HuH-7.5 (cell line): ENCODE measurements at regions not wholly inside any gene's neighbourhood (a gene's known extent, or its start where the extent isn't known, plus 50 kb on each side); places are given as distances from the start of the nearest gene placed in this dataset.
"Not testable (repeated sequence)": the region's sequence is repeated elsewhere in the genome, so short reads cannot be mapped to it uniquely, and the experiment has no call there.

ENCODE experiments used
- DNase-seq: peaks from one replicate; pipeline ENCODE4 v3.0.0; 2011; ENCODE audit warnings: low spot score

DNA sequence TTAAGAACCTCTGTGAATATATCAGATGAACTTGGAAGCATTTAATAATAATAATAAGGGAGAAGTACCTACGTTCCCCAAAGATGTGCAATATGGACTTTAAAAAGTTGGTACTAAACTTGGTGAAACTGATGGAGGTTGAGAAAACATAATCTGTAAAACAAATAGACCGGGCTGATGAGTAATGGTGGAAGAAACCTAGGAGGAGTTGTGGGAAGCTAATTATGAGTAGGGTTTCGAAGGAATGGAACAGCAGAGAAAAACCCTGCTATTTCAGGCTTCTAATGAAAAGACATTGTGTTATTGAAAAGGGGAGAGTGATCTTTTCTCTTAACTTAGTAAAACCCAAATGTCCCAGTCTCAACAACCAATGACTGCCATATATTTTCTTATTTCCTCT lies 229.3 kb downstream of the PCSK1 start:
- DNase-seq = no peak

DNA sequence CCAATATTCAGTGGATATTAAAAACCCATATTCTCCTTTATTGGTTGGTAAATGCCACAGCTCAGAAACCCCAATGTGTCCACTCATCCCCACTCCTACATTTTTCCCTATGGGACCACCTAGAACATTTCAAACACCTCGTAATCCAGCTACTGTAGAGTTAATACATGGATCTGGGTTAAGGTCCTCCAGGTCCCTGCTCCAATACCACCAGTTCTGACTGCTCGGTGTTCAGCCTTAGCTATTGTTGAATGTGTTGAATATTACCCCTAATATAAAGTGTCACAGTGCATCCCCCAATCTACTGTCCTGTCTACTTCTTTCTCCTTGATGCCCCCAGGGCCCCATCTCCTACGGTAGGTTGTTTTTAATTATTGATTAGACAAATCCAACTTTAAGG lies 231.5 kb downstream of the PCSK1 start:
- no peak for DNase-seq

DNA sequence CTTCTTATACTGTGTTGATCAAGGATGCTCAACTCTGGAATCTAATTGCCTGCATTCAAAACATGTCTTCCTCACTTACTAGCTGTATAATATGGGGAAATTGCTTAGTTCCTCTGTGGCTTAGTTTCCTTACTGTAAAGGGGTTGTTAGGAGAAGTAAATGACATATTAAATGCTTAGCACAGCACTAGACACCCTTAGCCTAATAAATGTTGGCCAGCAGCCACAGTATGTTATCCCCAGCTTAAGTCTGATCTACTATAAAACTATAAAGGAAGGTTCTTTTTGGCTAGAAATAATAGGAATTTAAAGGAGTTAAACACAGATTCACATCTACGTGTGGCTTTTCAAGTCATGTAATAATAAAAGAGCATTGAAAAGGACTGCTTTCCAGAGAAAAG lies 232.4 kb downstream of the PCSK1 start:
- DNase-seq = no peak

DNA sequence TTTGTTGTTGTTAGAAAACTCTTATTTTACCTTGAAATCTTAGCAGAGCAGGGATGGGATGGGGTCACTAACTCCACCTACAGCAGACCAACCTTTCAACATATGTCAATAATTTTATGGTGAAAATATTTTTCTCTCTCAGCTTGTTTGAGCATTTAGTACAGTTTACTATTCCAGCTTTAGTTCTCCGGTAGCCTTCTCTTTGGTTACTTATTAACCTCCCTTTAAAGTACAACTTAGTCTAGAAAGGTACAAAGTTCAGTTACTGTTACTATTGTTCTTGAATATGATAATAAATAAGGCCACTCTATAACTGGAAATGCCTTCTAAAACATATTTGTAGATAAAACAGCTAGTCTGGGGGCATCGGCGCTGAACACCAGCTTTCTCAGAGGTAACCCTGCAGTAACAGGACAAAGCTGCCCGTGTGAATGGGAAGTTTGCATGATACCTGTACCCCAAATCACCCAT lies 233.3 kb downstream of the PCSK1 start:
- DNase-seq = no peak

DNA sequence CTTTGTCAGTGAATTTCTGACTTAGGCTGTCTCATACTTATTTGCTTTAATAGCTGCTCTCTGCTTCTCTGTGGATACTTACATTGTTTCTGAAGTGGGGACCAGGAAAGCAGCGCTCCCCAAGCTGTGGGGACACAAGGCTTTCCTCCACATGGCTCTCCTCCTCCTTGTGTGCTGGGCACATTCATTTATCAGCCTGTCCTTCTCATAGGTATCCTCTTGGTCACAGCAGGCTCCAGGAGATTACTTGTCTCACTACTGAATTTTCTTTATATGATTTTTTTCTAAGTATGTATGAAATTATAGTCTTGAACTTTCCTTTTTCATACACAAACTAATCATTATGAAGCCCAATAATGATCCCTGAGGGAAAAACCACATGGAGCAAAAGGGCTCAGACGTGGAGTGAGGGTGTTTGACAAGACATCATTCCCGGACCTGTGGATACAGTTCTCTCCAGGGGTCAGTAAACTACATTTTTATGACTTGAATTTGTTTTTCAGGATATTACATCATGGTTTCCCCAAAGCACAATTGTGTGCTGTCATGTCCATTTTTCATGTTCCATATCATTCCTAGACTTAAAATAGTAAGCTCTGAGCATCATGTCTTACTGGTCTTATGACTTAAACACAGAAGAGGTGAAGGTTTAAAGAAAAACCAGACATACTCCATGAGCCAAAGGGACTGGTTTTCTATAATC lies 234.5 kb downstream of the PCSK1 start:
- no peak for DNase-seq

DNA sequence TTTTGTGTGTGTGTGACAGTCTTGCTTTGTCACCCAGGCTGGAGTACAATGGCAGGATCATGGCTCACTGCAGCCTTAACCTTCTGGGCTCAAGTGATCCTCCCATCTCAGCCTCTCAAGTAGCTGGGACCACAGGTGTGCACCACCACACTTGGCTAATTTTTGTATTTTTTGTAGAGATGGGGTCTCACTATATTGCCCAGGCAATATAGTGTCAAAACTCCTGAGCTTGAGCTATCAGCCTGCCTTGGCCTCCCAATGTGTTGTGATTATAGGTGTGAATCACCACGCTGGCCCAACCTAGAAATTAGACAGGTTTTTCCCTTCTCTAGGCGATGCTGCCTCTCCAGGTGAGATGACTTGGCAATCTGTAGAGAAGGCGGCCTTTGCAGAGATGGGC lies 235.3 kb downstream of the PCSK1 start:
- DNase-seq = not testable (repeated sequence)

DNA sequence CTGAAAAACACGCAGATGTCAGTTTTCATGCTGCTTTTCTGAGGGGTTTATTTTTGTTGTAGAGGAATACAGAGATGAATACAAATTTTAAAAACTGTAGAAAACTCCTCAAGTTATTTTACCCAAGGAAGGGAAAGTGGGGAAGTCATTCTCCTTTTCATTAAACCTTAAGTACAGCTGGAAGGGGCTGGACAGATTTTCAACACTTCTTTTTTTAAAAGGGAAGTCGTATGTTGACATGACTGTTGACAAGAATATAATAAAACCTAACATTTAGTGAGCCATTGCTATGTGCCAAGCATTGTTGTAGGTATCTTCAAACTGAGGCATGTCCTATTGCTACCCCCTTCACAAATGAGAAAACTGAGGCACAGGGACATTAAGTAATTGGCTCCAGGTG lies 235.7 kb upstream of the ELL2 start:
- no peak for DNase-seq

DNA sequence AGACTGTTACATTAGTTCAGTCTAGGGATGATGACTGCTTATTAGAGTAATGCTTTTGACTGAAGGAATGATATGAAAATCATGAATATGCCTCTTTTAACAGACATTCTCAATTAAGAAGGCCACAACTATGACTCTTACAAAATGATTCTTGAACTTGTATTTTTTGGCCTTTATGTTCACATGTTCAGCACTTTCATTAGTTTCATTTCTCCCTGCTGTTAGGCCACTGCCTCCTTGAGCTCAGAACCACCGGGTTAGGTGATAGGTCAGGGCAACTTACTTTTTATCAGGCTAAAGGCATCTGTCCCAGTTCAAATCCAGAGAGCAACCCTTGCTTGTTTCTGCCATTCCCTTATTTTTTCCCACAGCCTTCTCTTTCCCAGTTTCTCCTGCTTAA lies 235.2 kb upstream of the ELL2 start:
- no peak for DNase-seq

DNA sequence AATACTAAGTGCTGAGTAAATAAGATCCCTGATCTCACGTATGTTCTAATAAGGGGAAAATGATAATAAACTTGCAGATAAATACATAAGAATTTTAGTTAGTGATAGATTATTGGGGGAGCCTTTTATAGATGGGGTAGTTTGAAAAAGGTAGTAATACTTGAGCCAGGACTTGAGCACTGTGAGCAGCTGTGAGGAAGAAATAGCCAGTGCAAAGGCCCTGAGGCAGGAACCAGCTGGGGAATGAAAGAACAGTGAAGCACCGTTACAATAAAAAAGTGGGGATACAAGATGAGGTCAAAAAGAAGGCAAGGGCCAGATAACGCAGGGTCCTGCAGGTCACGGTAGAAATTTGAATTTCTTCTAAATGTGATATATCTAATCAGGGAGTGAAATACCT lies 234.8 kb upstream of the ELL2 start:
- DNase-seq = no peak

DNA sequence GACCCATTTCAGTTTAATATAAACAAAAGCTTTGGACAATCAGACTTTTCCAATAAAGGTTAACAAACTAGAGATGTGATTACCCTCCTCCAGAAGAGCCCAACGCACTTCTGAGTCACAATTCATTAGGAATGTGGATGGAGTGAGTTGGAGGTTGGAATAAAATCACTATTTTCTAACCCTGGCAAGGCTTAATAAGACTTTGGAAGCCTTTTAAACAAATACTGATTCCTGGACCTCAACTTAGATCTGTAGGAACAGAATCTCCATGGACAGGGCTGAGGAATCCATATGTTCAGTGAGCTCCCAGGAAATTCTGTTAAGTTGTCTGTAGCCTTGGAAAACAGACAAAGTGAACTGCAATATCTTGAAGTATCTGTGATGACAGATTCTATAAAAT lies 233.5 kb upstream of the ELL2 start:
- DNase-seq = no peak

DNA sequence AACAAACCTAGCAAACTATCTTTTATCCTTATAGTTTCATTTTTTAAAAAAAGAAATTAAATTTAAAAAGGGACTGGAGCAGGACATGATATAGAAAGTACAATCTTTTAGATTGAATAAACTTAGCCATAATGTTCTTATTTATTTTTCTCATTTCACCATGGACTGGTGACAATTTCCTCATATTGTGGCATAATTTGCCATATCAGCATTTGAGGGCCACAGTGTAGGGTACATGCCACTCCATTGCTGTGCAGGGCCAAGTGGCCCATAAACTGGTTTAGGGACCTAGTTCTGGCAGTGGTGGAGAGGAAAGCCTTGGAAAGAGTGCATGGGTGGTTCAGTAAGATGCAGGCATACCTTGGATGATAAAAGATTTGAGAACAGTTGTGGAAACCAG lies 232.9 kb upstream of the ELL2 start:
- no peak for DNase-seq

DNA sequence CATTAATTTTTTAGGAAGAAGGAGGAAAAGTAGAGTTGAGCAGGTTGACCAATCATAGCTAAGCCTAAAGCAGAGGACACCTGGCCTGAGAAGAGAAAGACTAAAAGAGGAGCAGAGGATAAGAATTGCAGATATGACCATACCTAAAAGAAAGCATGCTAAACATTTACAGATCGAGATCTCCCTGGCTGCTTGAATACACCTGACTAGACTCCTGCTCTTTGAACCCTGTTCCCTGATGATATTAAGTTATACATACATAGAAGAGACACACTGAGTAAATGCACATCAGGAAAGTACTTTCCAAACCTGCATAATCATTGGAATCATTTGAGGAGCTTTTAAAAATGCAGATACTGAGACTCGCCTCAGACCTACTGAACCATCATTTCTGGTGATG lies 232.3 kb upstream of the ELL2 start:
- no peak for DNase-seq

DNA sequence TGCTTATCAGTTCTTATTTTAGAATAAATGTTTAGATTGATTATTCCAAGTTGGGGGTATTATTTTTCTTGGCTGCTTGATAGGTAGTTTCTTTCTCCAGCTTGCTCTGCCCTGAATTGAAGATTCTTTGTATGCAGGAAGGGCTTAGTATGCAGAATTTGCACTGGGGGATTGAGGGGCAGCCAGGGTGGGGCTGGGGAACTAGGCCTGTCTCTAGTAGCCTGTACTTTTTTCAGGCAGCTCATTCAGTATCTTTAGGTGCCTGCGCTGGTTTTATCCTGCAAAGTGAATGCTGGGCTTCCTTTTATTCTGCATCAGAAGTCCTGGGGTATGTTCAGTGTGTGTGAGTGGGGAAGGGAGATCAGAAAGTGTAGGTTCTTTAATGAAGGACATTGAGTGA lies 228.3 kb upstream of the ELL2 start:
- DNase-seq = no peak

DNA sequence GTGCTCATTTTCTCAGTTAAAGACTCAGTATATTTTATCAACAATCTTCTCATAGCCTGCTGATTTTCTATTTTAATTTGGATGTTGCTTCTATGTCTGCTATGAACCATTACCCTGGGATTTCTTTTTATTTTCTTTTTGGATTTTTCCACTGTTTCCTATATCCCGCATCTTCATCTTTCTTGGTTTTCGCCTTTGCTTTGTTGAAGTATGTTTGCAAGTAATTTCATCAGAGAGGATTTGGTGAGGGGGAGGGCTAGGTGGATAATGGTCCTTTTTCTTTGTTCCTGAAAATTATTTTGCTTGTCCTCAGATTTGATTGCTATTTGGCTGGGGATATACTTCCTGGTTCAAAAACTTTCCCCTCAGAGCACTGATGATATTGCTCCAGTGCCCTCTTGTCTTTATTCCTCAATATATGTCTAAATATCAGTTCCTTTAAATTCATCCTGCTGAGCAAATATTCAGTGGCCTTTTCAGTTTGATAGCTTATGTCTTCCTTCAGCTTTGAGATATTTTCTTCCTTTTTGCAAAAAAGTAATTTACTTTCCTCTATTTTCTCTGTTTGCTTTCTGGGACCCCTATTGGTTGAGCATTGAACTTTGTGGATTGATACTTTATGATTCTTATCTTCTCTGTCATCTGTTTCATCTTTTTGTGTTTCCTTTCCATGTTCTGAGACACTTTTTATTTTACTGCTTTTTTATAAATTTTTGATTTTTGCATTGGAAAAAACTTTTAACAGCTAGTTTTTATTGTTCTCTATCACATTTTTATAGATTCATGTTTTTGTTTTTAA lies 227.6 kb upstream of the ELL2 start:
- DNase-seq = no peak

DNA sequence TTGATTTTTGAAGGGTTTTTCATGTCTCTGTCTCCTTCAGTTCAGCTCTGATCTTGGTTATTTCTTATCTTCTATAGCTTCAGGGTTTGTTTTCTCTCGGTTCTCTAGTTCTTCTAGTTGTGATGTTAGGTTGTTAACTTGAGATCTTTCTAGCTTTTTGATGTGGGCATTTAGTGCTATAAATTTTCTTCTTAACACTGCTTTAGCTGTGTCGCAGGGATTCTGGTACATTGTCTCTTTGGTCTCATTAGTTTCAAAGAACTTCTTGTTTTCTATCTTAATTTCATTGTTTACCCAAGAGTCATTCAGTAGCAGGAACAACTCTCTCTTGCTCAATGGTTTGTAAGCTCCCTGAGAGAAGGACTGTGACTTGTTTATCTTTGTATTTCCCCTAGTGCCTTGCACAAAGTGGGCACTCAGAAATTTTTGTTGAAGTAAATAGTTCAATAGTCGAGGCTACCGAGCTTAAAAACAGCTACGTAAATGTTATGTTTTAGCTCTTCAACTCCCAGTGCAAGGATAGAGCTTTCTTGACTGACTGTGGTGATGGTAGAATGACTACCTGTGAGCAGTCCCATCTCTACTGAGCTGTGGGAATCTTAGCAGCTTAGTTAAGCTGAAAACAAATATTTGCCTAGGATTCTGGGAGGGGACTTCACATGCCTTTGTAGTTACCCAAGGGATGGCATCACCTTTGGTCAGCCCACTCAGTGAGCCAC lies 225.8 kb upstream of the ELL2 start:
- no peak for DNase-seq

DNA sequence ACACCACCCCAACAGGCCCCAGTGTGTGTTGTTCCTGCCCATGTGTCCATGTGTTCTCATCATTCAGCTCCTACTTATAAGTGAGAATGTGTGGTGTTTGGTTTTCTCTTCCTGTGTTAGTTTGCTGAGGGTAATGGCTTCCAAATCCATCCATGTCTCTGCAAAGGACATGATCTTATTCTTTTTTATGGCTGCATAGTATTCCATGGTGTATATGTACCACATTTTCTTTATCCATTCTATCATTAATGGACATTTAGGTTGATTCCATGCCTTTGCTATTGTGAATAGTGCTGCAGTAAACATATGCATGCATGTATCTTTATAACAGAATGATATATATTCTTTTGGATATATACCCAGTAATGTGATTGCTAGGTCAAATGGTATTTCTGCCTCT lies 222.9 kb upstream of the ELL2 start:
- not testable (repeated sequence) for DNase-seq

DNA sequence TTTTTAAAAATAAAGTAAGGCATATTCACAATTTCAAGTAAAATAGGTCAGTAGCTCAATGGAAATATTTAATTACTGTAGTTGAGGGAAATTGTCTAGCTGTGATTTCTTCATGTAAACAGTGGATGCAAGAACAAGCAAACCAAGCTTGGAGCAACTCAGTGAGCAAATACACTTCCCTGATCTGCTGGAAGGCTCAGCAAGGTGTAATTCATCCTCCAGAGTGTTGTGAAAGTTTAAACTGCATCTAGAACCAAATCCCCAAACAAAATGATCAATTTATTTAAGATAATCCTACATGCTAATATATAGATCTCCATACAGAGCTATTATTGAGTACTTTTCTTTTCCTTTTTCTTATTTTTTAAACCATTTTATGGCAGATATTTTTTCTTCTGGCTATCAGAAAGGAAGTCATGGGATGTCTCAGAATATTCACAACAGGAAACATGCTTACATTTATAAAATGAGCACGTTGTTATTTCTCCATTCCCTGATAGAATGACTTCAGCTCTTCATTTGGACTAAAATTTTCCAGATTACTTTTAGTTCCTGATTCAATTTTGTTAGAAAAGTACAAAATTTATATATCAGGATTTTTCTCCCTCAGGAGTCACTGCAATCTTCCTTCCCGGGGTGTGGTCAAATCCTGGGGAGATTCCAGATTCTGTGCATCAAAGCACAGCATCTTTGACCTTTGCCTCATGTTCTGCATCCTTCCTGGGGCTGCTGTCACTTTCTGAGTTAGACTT lies 219.2 kb upstream of the ELL2 start:
- DNase-seq = no peak

DNA sequence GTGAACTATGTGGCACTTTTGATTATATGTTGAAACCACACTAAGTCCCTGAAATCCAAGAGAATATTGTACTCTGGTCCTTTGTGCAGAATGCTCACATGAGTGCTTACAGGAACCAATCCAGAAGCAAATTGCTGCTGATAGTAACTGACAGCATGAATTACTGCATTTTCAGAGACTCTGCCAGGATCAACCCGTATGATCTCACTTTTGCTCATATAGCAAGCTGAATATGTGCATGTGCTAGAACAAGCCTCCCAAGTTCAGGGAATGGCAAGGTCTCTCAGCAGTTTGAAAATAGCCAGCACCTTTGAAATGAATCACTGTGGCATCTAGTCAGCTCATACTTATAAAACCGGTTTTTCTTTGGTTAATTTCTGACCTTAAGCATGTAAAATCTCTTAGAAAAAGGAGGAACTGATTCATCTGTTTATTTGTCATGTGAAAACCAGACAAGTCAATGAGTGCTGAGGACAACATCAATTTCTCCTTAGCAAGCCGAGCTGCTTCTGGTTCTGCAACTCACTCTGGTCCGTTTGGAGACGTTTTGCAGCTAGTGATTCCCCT lies 215.7 kb upstream of the ELL2 start:
- DNase-seq = no peak

DNA sequence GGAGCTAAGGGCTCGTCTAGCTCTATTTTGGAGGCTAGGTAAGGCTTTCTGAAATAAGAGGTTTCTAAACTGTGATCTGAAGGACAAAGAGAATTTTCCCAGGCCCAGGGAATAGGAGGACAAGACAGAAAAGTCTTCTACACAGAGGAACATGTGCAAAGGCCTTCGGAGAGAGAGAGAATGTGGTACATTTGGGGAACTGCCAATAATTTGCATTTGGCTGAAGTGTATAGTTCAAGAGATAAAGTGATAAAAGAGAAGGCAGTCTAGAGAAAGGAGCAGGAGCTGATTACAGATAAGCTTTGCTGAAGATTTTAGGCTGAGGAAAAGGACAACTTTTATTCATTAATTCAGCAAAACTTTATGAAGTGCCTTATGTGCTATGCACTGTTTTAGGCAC lies 214.4 kb upstream of the ELL2 start:
- DNase-seq = no peak

DNA sequence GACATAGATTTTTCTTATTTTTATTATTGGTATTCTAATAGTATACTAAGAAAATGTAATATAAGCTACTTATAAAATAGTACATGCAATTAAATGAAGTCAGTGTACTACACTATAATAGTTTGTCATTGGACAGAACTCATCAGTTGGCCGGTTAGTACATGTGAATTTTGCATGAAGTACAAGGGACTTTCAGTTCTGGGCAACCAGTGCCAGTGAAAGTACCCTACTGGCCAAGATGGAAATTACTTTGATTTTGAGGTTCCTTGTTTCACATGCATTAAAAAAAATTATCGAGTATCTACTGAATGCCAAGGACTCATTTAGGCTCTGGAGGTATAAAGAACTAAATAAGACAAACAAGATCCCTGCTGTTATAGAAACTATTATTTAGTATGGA lies 213.4 kb upstream of the ELL2 start:
- DNase-seq = no peak

DNA sequence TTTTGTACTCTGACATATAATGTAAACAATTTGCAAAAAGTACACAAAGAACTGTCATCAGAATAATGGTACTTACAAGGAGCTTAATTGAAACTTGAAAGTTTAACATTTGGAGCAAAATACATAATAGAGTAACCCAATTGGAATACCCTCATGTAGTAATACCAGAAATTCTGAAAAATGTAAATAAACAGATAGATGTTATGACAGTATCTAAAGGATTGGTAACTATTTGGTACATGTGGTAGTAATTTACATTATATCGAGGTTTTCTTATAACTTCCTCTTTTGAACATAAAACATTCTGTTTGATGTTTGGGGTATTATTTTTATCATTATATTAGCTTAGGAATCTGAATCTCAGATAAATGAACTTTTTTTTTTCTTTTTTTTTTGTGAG lies 211.7 kb upstream of the ELL2 start:
- DNase-seq = no peak

DNA sequence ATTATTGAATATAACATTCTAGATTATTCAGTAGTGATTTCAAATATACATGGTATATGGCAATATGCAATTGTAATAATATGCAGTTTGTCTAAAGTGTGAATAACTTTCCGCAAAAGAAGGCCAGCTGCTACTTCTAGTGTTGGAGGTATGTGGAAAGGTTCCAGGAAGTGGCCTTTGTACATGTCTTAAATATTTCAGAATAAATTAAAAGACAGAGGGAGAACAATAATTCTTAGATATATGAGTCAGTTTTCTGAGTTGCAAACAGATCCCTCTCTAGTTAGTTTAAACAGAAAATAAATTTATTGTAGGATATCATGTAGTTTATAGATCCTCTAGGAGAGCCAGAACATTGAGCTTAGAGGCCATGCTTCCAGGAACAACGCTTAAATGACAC lies 210.8 kb upstream of the ELL2 start:
- no peak for DNase-seq
